ACC112 (cell line): ENCODE measurements at regions not wholly inside any gene's neighbourhood (a gene's known extent, or its start where the extent isn't known, plus 50 kb on each side); places are given as distances from the start of the nearest gene placed in this dataset.

ENCODE experiments used
- H2AFZ ChIP-seq: fragments of 200-600 bp; sonication (generic); one replicate; pipeline ENCODE4 v1.6.0; 2017; ENCODE audit warnings: antibody characterized with exemption, low read length; ENCODE audit not compliant: unreplicated experiment
- H3K27ac ChIP-seq: fragments of 200-600 bp; sonication (generic); 2 replicates; pipeline ENCODE4 v1.5.1; 2014; ENCODE audit warnings: low read depth, mild to moderate bottlenecking, antibody characterized with exemption, low read length, moderate library complexity
- H3K27me3 ChIP-seq: fragments of 200-600 bp; sonication (generic); 2 replicates; pipeline ENCODE4 v1.6.1; 2014; ENCODE audit warnings: mild to moderate bottlenecking, antibody characterized with exemption, low read length, moderate library complexity, mixed read lengths; ENCODE audit not compliant: insufficient read depth
- H3K36me3 ChIP-seq: fragments of 200-600 bp; sonication (generic); 2 replicates; pipeline ENCODE4 v1.6.1; 2016; ENCODE audit warnings: mild to moderate bottlenecking, antibody characterized with exemption, low read length, moderate library complexity, mixed read lengths; ENCODE audit not compliant: insufficient read depth
- H3K4me1 ChIP-seq: fragments of 200-600 bp; sonication (generic); one replicate; pipeline ENCODE4 v1.6.1; 2016; ENCODE audit warnings: low read length, mixed read lengths; ENCODE audit not compliant: insufficient read depth, unreplicated experiment, control insufficient read depth
- H3K4me3 ChIP-seq: fragments of 200-600 bp; sonication (generic); 2 replicates; pipeline ENCODE4 v1.5.1; 2014; ENCODE audit warnings: mild to moderate bottlenecking, low read depth, low read length
- H3K79me2 ChIP-seq: fragments of 200-600 bp; sonication (generic); one replicate; pipeline ENCODE4 v1.6.0; 2016; ENCODE audit warnings: low read length; ENCODE audit not compliant: control insufficient read depth, unreplicated experiment, insufficient read depth

- Histone ChIP-seq H3K79me2 (no peaks in the 10 kb centered on the region), H3K36me3 (no peaks in the 10 kb centered on the region), H3K4me3 (no peak overlapping the region), H3K27me3 (no peaks in the 10 kb centered on the region), H2AFZ (no peak overlapping the region), H3K4me1 (no peaks in the 10 kb centered on the region), H3K27ac (no peak overlapping the region)
Observed at GRCh38 chr2:14572633-14573032, 59.9 kb upstream of the LRATD1 start.

- Histone ChIP-seq H2AFZ (no peak overlapping the region), H3K27ac (no peak overlapping the region), H3K79me2 (no peaks in the 10 kb centered on the region), H3K4me1 (no peaks in the 10 kb centered on the region), H3K4me3 (no peak overlapping the region), H3K36me3 (no peaks in the 10 kb centered on the region), H3K27me3 (no peaks in the 10 kb centered on the region)
Observed at GRCh38 chr2:14577843-14578242, 54.7 kb upstream of the LRATD1 start.
